22Rv1 (cell line): ENCODE measurements at regions not wholly inside any gene's neighbourhood (a gene's known extent, or its start where the extent isn't known, plus 50 kb on each side); places are given as distances from the start of the nearest gene placed in this dataset.
"Not testable (repeated sequence)": the region's sequence is repeated elsewhere in the genome, so short reads cannot be mapped to it uniquely, and the experiment has no call there.

Experiments used
- ZFX ChIP-seq: fragments of 450-650 bp; IDR thresholded peaks from 2 replicates; pipeline ENCODE4 v1.6.1; 2017; ENCODE audit warnings: antibody characterized with exemption, borderline replicate concordance
- TF ChIP-seq, protein P1 (sequence below): fragments of 450-650 bp; IDR thresholded peaks from 2 replicates; pipeline ENCODE4 v1.5.1; 2017; ENCODE audit warnings: mild to moderate bottlenecking

DNA sequence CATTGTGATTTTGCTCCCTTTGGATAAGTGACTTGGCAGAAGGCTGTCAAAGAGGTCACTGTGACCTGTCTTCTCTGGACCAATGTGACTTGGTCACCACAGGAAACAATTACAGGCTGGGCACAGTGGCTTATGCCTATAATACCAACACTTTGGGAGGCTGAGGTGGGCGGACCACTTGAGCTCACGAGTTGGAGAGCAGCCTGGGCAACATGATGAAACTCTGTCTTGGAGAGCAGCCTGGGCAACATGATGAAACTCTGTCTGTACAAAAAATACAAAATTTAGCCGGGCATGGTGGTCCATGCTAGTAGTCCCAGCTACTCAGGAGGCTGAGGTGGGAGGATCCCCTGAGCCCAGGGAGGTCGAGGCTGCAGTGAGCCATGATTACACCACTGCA is 256.9 kb downstream of the FAM72C start:
- TF ChIP-seq, protein P1, sequence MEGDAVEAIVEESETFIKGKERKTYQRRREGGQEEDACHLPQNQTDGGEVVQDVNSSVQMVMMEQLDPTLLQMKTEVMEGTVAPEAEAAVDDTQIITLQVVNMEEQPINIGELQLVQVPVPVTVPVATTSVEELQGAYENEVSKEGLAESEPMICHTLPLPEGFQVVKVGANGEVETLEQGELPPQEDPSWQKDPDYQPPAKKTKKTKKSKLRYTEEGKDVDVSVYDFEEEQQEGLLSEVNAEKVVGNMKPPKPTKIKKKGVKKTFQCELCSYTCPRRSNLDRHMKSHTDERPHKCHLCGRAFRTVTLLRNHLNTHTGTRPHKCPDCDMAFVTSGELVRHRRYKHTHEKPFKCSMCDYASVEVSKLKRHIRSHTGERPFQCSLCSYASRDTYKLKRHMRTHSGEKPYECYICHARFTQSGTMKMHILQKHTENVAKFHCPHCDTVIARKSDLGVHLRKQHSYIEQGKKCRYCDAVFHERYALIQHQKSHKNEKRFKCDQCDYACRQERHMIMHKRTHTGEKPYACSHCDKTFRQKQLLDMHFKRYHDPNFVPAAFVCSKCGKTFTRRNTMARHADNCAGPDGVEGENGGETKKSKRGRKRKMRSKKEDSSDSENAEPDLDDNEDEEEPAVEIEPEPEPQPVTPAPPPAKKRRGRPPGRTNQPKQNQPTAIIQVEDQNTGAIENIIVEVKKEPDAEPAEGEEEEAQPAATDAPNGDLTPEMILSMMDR, result not testable (repeated sequence)
- TF ChIP-seq ZFX, result not testable (repeated sequence)
